Natural killer cell (primary cell): ENCODE measurements at regions not wholly inside any gene's neighbourhood (a gene's known extent, or its start where the extent isn't known, plus 50 kb on each side); places are given as distances from the start of the nearest gene placed in this dataset.

Experiments used
- ATAC-seq, 3 donors: fragments of 150-1000 bp in 2 of 3; fragments of 200-7000 bp in 1 of 3; cut with Tn5 transposase; 1 replicate in 1 of 3; 2 replicates in 2 of 3; pipeline ENCODE4 v1.10.0; 2021; ENCODE audit warnings: mild to moderate bottlenecking in 2 of 3, moderate library complexity in 2 of 3
- DNase-seq, 2 donors: peaks; one replicate each; pipeline versions ENCODE4 v3.0.0 to v3.0.0-alpha.2; 2013 to 2021; ENCODE audit warnings: mixed read lengths in 1 of 2
- H3K27ac ChIP-seq: one replicate; pipeline ENCODE4 v1.5.1; 2013; ENCODE audit warnings: mild to moderate bottlenecking, low read length
- H3K27me3 ChIP-seq: one replicate; pipeline ENCODE4 v1.6.1; 2013; ENCODE audit warnings: low read length; ENCODE audit not compliant: control insufficient read depth, insufficient read depth
- H3K36me3 ChIP-seq: one replicate; pipeline ENCODE4 v1.6.1; 2013; ENCODE audit warnings: low read length; ENCODE audit not compliant: control insufficient read depth, insufficient read depth
- H3K4me1 ChIP-seq: one replicate; pipeline ENCODE4 v1.6.1; 2013; ENCODE audit warnings: low read length; ENCODE audit not compliant: control insufficient read depth, insufficient read depth
- H3K4me3 ChIP-seq: one replicate; pipeline ENCODE4 v1.5.1; 2013; ENCODE audit warnings: low read length
- H3K9me3 ChIP-seq: one replicate; pipeline ENCODE4 v1.6.1; 2013; ENCODE audit warnings: low read length; ENCODE audit not compliant: control insufficient read depth, insufficient read depth
- H3K27ac Mint-ChIP-seq, 2 donors: one replicate each; pipeline ENCODE4 v1.8.0; 2022; ENCODE audit warnings: mild to moderate bottlenecking in 2 of 2, mixed read lengths in 2 of 2, moderate library complexity in 1 of 2
- H3K27me3 Mint-ChIP-seq, 2 donors: one replicate each; pipeline ENCODE4 v1.8.0; 2022; ENCODE audit warnings: low read depth in 2 of 2, mixed read lengths in 2 of 2
- H3K36me3 Mint-ChIP-seq: one replicate; pipeline ENCODE4 v1.8.0; 2022; ENCODE audit warnings: mixed read lengths
- H3K4me1 Mint-ChIP-seq, 2 donors: one replicate each; pipeline ENCODE4 v1.8.0; 2022; ENCODE audit warnings: mixed read lengths in 2 of 2
- H3K4me3 Mint-ChIP-seq: one replicate; pipeline ENCODE4 v1.8.0; 2022; ENCODE audit warnings: mild to moderate bottlenecking, moderate library complexity, mixed read lengths
- H3K9me3 Mint-ChIP-seq, 2 donors: one replicate each; pipeline ENCODE4 v1.8.0; 2022; ENCODE audit warnings: mixed read lengths in 2 of 2
- WGBS: methylation state at CpG from one replicate; pipeline ENCODE4 v1.1.7; 2013; ENCODE audit warnings: missing lambda C conversion rate; ENCODE audit not compliant: insufficient coverage; 5-methylcytosine and 5-hydroxymethylcytosine counted together
- intact Hi-C: fragments of 100-400 bp; cut with micrococcal nuclease; formaldehyde crosslinking; loops from one replicate; pipeline ENCODE4 v1.14.2; 2022
- TF ChIP-seq, protein P1 (sequence below): fragments of 200-600 bp; IDR thresholded peaks from one replicate; pipeline ENCODE4 v1.8.0; 2022; ENCODE audit warnings: antibody characterized with exemption

GRCh38 chr4:19327364-19327763 is 924.3 kb upstream of the SLIT2 start:
- no peaks in the 10 kb centered on the region for H3K36me3 ChIP-seq
- no peak for DNase-seq
- Mint-ChIP-seq H3K36me3 (no peaks in the 10 kb centered on the region), H3K9me3 (peaks cover 20% of the 10 kb centered on the region in 2 donors), H3K4me3 (no peak overlapping the region), H3K4me1 (no peaks in the 10 kb centered on the region), H3K27ac (no peak overlapping the region), H3K27me3 (no peaks in the 10 kb centered on the region)
- intact Hi-C loops: no loop called here
- no peaks in the 10 kb centered on the region for H3K27me3 ChIP-seq
- no peak overlapping the region for H3K4me3 ChIP-seq
- peaks cover 5% of the 10 kb centered on the region for H3K9me3 ChIP-seq
- 94% methylated on average over 1 of the region's 1 CpG for WGBS
- ATAC-seq: no peak
- no peaks in the 10 kb centered on the region for H3K4me1 ChIP-seq
- H3K27ac ChIP-seq: no peak overlapping the region
- TF ChIP-seq, protein P1, sequence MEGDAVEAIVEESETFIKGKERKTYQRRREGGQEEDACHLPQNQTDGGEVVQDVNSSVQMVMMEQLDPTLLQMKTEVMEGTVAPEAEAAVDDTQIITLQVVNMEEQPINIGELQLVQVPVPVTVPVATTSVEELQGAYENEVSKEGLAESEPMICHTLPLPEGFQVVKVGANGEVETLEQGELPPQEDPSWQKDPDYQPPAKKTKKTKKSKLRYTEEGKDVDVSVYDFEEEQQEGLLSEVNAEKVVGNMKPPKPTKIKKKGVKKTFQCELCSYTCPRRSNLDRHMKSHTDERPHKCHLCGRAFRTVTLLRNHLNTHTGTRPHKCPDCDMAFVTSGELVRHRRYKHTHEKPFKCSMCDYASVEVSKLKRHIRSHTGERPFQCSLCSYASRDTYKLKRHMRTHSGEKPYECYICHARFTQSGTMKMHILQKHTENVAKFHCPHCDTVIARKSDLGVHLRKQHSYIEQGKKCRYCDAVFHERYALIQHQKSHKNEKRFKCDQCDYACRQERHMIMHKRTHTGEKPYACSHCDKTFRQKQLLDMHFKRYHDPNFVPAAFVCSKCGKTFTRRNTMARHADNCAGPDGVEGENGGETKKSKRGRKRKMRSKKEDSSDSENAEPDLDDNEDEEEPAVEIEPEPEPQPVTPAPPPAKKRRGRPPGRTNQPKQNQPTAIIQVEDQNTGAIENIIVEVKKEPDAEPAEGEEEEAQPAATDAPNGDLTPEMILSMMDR: no peak

DNA sequence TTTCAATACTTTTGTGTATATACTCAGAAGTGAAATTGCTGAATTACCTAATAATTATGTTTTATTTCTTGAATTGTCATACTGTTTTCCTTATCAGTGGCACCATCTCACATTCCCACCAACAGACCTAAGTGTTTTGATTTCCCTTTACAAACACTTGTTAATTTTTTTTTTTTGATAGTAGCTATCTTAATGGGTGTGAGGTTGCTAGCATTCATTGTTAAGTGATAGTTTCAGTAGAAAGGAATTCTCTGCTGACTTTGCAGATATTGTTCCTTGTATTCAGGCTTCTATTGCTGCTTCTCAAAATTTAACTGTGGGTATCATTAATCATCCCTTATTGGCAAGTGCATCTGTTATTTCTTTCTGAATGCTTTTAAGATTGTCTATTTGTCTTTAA is 927.5 kb upstream of the SLIT2 start:
- H3K27me3 Mint-ChIP-seq: no peaks in the 10 kb centered on the region
- no peaks in the 10 kb centered on the region for H3K36me3 ChIP-seq
- peaks cover 9% of the 10 kb centered on the region for H3K9me3 ChIP-seq
- peaks cover 17 to 20% of the 10 kb centered on the region in 2 donors for H3K9me3 Mint-ChIP-seq
- H3K27ac Mint-ChIP-seq: no peak overlapping the region
- no peaks in the 10 kb centered on the region for H3K36me3 Mint-ChIP-seq
- no peaks in the 10 kb centered on the region for H3K4me1 Mint-ChIP-seq
- DNase-seq (no peak), ATAC-seq (no peak)
- no peak overlapping the region for H3K27ac ChIP-seq
- H3K4me1 ChIP-seq: no peaks in the 10 kb centered on the region
- H3K4me3 Mint-ChIP-seq: no peak overlapping the region
- TF ChIP-seq, protein P1: no peak
- H3K27me3 ChIP-seq: no peaks in the 10 kb centered on the region
- H3K4me3 ChIP-seq: no peak overlapping the region
- intact Hi-C loops: no loop called here

GRCh38 chr4:19319607-19320006 is 932.1 kb upstream of the SLIT2 start:
- H3K27ac ChIP-seq: no peak overlapping the region
- intact Hi-C loops: no loop called here
- no peak for ATAC-seq
- H3K4me3 ChIP-seq: no peak overlapping the region
- peaks cover 13 to 14% of the 10 kb centered on the region in 2 donors for H3K9me3 Mint-ChIP-seq
- H3K4me1 Mint-ChIP-seq: no peaks in the 10 kb centered on the region
- H3K36me3 ChIP-seq: no peaks in the 10 kb centered on the region
- no peaks in the 10 kb centered on the region for H3K27me3 Mint-ChIP-seq
- WGBS: 93% methylated on average over 1 of the region's 1 CpG
- TF ChIP-seq, protein P1: no peak
- no peaks in the 10 kb centered on the region for H3K36me3 Mint-ChIP-seq
- H3K4me3 Mint-ChIP-seq: no peak overlapping the region
- no peak overlapping the region for H3K27ac Mint-ChIP-seq
- no peak for DNase-seq
- H3K4me1 ChIP-seq: no peaks in the 10 kb centered on the region
- H3K9me3 ChIP-seq: peaks cover 5% of the 10 kb centered on the region
- no peaks in the 10 kb centered on the region for H3K27me3 ChIP-seq

DNA sequence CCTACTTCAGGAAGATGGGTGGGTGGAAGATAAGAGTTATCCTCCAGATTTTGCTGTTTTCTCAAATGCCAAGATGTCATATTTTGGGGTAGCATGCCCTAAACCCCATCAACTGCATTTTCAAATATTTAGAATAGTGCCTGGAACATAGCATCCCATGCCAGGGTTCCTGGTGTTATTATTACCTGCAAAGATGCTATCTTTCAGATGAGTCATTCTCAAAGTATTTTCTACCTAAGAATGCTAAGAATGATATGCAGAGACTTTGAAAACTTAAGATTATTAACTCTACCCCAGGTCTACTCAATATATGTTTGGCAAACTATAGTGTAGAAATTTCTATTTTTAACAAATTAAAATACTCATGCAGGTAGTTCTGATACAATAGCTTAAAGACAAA is 934.3 kb upstream of the SLIT2 start:
- Mint-ChIP-seq H3K4me3 (no peak overlapping the region), H3K9me3 (peaks cover 7 to 8% of the 10 kb centered on the region in 2 donors), H3K4me1 (no peaks in the 10 kb centered on the region), H3K27ac (no peak overlapping the region), H3K27me3 (no peaks in the 10 kb centered on the region), H3K36me3 (no peaks in the 10 kb centered on the region)
- TF ChIP-seq, protein P1: no peak
- H3K27ac ChIP-seq: no peak overlapping the region
- H3K4me1 ChIP-seq: no peaks in the 10 kb centered on the region
- no peak for DNase-seq
- no peak for ATAC-seq
- no peak overlapping the region for H3K4me3 ChIP-seq
- peaks cover 5% of the 10 kb centered on the region for H3K9me3 ChIP-seq
- H3K27me3 ChIP-seq: no peaks in the 10 kb centered on the region
- intact Hi-C loops: no loop called here
- no peaks in the 10 kb centered on the region for H3K36me3 ChIP-seq
